Keratinocyte (primary cell): ENCODE measurements at regions not wholly inside any gene's neighbourhood (a gene's known extent, or its start where the extent isn't known, plus 50 kb on each side); places are given as distances from the start of the nearest gene placed in this dataset.

Source experiments
- DNase-seq: peaks from one replicate; pipeline ENCODE4 v3.0.0-alpha.2; 2011; ENCODE audit warnings: low read depth, missing footprints, low spot score
- FAIRE-seq: peaks from 2 replicates; lab custom pipeline; 2011; peaks lifted over from hg19 to GRCh38; lab: Jason Lieb, UNC
- H2AFZ ChIP-seq: 2 replicates; pipeline ENCODE4 v1.6.0; 2012; ENCODE audit warnings: low read length, control low read depth, inconsistent platforms; ENCODE audit not compliant: control insufficient read depth
- H3K27ac ChIP-seq: 2 replicates; pipeline ENCODE4 v1.5.1; 2011; ENCODE audit warnings: low read length; ENCODE audit not compliant: control insufficient read depth, insufficient read depth
- H3K27me3 ChIP-seq: 3 replicates; pipeline ENCODE4 v1.6.0; 2011; ENCODE audit warnings: low read length; ENCODE audit not compliant: control insufficient read depth, insufficient read depth; ENCODE audit errors: extremely low read depth
- H3K36me3 ChIP-seq, 2 experiments: 2 replicates in 1 of 2; 3 replicates in 1 of 2; pipeline ENCODE4 v1.5.1; 2011; ENCODE audit warnings: low read length in 2 of 2, mild to moderate bottlenecking in 1 of 2; ENCODE audit not compliant: control insufficient read depth in 2 of 2, insufficient read depth in 2 of 2; ENCODE audit errors: extremely low read depth in 1 of 2
- H3K4me1 ChIP-seq: 3 replicates; pipeline ENCODE4 v1.5.1; 2011; ENCODE audit warnings: low read length; ENCODE audit not compliant: control insufficient read depth, insufficient read depth; ENCODE audit errors: extremely low read depth
- H3K4me2 ChIP-seq: 3 replicates; pipeline ENCODE4 v1.6.0; 2011; ENCODE audit warnings: low read depth, low read length; ENCODE audit not compliant: control insufficient read depth, insufficient read depth; ENCODE audit errors: extremely low read depth
- H3K4me3 ChIP-seq, 3 experiments: fragments of 200-600 bp in 1 of 3; sonication (generic) in 1 of 3; 2 replicates in 2 of 3; 3 replicates in 1 of 3; pipeline ENCODE4 v1.5.1; 2011 to 2016; ENCODE audit warnings: low read length in 3 of 3, mild to moderate bottlenecking in 3 of 3, control low read depth in 2 of 3, inconsistent platforms in 1 of 3, low read depth in 1 of 3, mixed read lengths in 1 of 3, mixed run types in 1 of 3, moderate library complexity in 1 of 3; ENCODE audit not compliant: control insufficient read depth in 2 of 3, insufficient read depth in 2 of 3; ENCODE audit errors: extremely low read depth in 1 of 3
- H3K79me2 ChIP-seq: 2 replicates; pipeline ENCODE4 v1.6.0; 2012; ENCODE audit warnings: low read length; ENCODE audit not compliant: control insufficient read depth, insufficient read depth
- H3K9ac ChIP-seq: 3 replicates; pipeline ENCODE4 v1.6.0; 2011; ENCODE audit warnings: low read length; ENCODE audit not compliant: control insufficient read depth, insufficient read depth; ENCODE audit errors: extremely low read depth
- H3K9me1 ChIP-seq: 3 replicates; pipeline ENCODE4 v1.6.0; 2011; ENCODE audit warnings: low read length; ENCODE audit not compliant: control insufficient read depth, insufficient read depth; ENCODE audit errors: extremely low read depth
- H3K9me3 ChIP-seq: 2 replicates; pipeline ENCODE4 v1.5.1; 2012; ENCODE audit warnings: low read depth, low read length; ENCODE audit not compliant: control insufficient read depth
- H4K20me1 ChIP-seq: 3 replicates; pipeline ENCODE4 v1.6.0; 2011; ENCODE audit warnings: low read length; ENCODE audit not compliant: control insufficient read depth, insufficient read depth; ENCODE audit errors: extremely low read depth
- EZH2 ChIP-seq: IDR thresholded peaks from one replicate; pipeline ENCODE4 v1.6.1; 2012; ENCODE audit warnings: inconsistent platforms, mild to moderate bottlenecking, low read length, moderate library complexity
- dilution Hi-C: fragments of 300-500 bp; cut with MboI; formaldehyde crosslinking; loops from one replicate; pipeline ENCODE4 v1.7.0; 2020; ENCODE audit warnings: low sequenced_read_pairs; ENCODE audit not compliant: extremely low pct_ligation_motif_present
- TF ChIP-seq, protein P1 (sequence below), 3 experiments: IDR thresholded peaks in 1 of 3; conservative IDR thresholded peaks in 1 of 3; optimal IDR thresholded peaks in 1 of 3; 2 replicates in 2 of 3; 3 replicates in 1 of 3; pipeline versions ENCODE3 to v1.5.1; 2011; ENCODE audit warnings: low read length in 3 of 3, mild to moderate bottlenecking in 3 of 3, moderate library complexity in 2 of 3, control low read depth in 1 of 3, inconsistent platforms in 1 of 3; ENCODE audit not compliant: insufficient read depth in 2 of 3; ENCODE audit errors: extremely low read depth in 1 of 3

- Histone ChIP-seq H3K36me3 (no peaks in the 10 kb centered on the region), H3K27me3 (no peaks in the 10 kb centered on the region), H3K79me2 (no peaks in the 10 kb centered on the region), H3K27ac (no peak overlapping the region), H3K4me3 (no peak overlapping the region), H3K9me3 (no peaks in the 10 kb centered on the region), H3K4me2 (no peak overlapping the region), H3K9ac (no peak overlapping the region), H3K9me1 (no peaks in the 10 kb centered on the region), H4K20me1 (no peaks in the 10 kb centered on the region), H3K4me1 (no peaks in the 10 kb centered on the region), H2AFZ (no peak overlapping the region)
- dilution Hi-C loops, result loop anchor here (25.0 kb wide), 1 partner anchor 170 kb away; no protein-coding TSS in a partner anchor
- FAIRE-seq (no peak), DNase-seq (no peak)
- no peak for TF ChIP-seq EZH2
- TF ChIP-seq, protein P1, sequence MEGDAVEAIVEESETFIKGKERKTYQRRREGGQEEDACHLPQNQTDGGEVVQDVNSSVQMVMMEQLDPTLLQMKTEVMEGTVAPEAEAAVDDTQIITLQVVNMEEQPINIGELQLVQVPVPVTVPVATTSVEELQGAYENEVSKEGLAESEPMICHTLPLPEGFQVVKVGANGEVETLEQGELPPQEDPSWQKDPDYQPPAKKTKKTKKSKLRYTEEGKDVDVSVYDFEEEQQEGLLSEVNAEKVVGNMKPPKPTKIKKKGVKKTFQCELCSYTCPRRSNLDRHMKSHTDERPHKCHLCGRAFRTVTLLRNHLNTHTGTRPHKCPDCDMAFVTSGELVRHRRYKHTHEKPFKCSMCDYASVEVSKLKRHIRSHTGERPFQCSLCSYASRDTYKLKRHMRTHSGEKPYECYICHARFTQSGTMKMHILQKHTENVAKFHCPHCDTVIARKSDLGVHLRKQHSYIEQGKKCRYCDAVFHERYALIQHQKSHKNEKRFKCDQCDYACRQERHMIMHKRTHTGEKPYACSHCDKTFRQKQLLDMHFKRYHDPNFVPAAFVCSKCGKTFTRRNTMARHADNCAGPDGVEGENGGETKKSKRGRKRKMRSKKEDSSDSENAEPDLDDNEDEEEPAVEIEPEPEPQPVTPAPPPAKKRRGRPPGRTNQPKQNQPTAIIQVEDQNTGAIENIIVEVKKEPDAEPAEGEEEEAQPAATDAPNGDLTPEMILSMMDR (optimal IDR thresholded peaks at IDR 0.05 in 1 of 3, IDR thresholded peaks at IDR 0.05 in 1 of 3, conservative IDR thresholded peaks at IDR 0.05 in 1 of 3; ENCODE audit: extremely low read depth in 1 of 3, insufficient read depth in 2 of 3, low read length in 3 of 3), result no peak
Measured at GRCh38 chr15:38682363-38682762, 117.7 kb upstream of the RASGRP1 start.

DNA sequence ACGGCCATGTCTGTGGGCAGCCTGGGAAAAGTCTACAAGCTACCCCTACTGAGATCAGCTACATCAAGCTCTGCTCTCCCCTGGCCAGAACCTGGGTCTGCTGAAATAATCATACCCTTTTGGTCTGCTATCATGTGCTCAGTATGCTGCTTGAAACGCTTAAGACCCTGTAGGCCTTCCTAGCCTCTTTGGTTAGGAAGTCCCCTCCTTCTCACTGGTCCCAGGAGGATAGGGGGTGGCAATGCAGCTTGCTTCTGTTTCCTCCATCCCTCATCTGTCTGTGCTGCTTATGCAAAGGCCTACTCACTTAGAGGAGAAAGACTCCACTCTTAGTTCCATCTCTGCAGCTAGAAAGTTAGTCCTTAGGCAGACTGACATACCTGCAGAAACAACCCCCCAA, 118.2 kb upstream of the RASGRP1 start:
- dilution Hi-C loops, result loop anchor here (25.0 kb wide), 1 partner anchor 171 kb away; no protein-coding TSS in a partner anchor
- H3K9me3 ChIP-seq, result no peaks in the 10 kb centered on the region

More for the DNA sequence above, 118.2 kb upstream of the RASGRP1 start:
- H3K9ac ChIP-seq, result no peak overlapping the region
- H3K79me2 ChIP-seq, result no peaks in the 10 kb centered on the region
- no peak overlapping the region for H3K4me3 ChIP-seq
- TF ChIP-seq, protein P1 (optimal IDR thresholded peaks at IDR 0.05 in 1 of 3, IDR thresholded peaks at IDR 0.05 in 1 of 3, conservative IDR thresholded peaks at IDR 0.05 in 1 of 3; ENCODE audit: extremely low read depth in 1 of 3, insufficient read depth in 2 of 3, low read length in 3 of 3), result no peak
- no peak for TF ChIP-seq EZH2
- H2AFZ ChIP-seq, result no peak overlapping the region
- no peak overlapping the region for H3K27ac ChIP-seq
- no peak for FAIRE-seq
- DNase-seq, result no peak
- no peaks in the 10 kb centered on the region for H4K20me1 ChIP-seq
- no peaks in the 10 kb centered on the region for H3K9me1 ChIP-seq
- no peak overlapping the region for H3K4me2 ChIP-seq
- H3K4me1 ChIP-seq, result no peaks in the 10 kb centered on the region
- no peaks in the 10 kb centered on the region for H3K27me3 ChIP-seq
- no peaks in the 10 kb centered on the region for H3K36me3 ChIP-seq
